Muscle of arm (tissue), 1 donor: ENCODE measurements at regions not wholly inside any gene's neighbourhood (a gene's known extent, or its start where the extent isn't known, plus 50 kb on each side); places are given as distances from the start of the nearest gene placed in this dataset.

Experiments used
- DNase-seq: peaks from one replicate; pipeline ENCODE4 v3.0.0-alpha.2; 2013

GRCh38 chr9:103615994-103616393 is 478.1 kb upstream of the SMC2 start:
- DNase-seq, result peak; percentile 64

DNA sequence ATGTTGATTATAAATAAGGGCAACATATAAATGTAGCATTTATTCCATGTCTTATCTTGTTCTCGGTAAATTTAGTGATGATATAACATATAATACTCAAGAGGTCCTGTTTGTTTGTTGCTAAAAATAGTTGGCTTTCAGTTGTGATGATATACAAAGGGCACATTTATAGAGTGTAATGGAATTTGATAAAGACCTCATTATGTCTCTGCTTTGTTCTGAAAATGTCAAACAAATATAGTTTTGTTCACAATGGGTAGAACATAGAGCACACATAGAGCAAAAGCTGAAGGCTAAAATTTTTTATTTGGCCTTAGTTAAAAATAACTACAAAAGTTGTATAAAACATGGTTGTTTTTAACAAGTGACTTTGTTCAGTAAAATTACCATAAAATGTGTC is 477.1 kb upstream of the SMC2 start:
- DNase-seq, result no peak

- DNase-seq, result no peak
These were observed 468.8 kb upstream of the SMC2 start for GRCh38 chr9:103625161-103625804.

GRCh38 chr9:103627731-103628130 is 466.4 kb upstream of the SMC2 start:
- DNase-seq, result no peak

- no peak for DNase-seq
These were observed 445.0 kb upstream of the SMC2 start for GRCh38 chr9:103649086-103649485.

- DNase-seq, result no peak
These were observed 436.0 kb upstream of the SMC2 start for GRCh38 chr9:103658156-103658555.

DNA sequence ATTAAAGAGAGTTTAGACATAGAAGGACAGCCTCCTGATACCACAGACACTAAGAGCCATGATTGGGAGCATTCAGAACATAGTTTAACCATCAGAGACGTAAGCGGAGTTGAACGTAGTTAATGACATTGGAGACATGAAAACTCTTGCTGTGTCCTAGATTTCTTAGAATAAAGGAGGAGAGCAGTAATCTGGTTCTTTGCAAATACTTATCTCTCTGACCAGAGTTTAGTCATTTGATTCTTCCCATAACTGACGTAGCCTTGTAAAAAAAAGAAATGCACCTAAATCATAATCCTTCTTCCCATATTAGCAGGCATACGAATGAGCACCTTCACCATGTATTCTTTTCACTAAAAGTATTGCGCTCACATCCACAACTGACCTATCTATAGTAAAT is 433.3 kb upstream of the SMC2 start:
- no peak for DNase-seq

- no peak for DNase-seq
These were observed 432.4 kb upstream of the SMC2 start for GRCh38 chr9:103661663-103662062.

DNA sequence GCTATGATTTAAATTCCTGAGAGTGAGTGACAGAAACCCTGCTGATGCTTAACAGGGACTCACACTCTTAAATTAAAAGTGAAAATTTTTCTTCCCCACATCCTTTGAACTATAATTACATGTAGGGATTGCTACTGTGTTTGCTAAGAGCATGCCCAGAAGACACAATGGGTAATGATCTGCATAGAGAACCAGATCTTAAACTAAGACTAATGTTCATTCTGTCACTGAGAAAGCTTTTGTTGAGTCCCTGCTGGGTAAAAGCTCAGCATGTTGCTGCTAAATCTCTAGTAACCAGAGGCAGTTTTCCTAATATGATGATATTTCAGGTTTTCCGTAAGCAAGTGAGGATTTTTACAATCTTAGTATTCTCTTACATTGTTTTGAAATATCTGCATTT is 424.8 kb upstream of the SMC2 start:
- DNase-seq, result no peak

GRCh38 chr9:103674271-103674670 is 419.8 kb upstream of the SMC2 start:
- DNase-seq, result no peak

DNA sequence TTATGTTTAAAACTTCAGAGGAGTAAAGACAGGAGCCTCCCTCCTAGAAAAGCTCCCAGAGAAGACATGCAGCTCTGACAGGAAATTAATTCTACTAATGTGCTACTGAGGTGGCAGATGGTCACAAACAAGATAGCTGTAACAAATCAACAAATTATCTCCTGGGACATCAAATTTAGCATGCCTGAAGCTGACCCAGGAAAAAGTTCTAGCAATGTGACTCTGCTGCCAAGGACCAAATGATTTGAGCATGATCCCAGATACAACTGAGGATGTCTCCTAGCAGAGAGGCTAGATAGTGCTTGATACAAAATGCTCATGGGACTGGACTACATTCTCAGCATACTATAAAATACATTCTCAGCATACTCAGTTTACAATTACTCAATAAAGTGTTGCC is 413.5 kb upstream of the SMC2 start:
- DNase-seq, result no peak

GRCh38 chr9:103681435-103681834 is 412.7 kb upstream of the SMC2 start:
- no peak for DNase-seq

GRCh38 chr9:103700195-103700962 is 393.7 kb upstream of the SMC2 start:
- DNase-seq, result no peak

DNA sequence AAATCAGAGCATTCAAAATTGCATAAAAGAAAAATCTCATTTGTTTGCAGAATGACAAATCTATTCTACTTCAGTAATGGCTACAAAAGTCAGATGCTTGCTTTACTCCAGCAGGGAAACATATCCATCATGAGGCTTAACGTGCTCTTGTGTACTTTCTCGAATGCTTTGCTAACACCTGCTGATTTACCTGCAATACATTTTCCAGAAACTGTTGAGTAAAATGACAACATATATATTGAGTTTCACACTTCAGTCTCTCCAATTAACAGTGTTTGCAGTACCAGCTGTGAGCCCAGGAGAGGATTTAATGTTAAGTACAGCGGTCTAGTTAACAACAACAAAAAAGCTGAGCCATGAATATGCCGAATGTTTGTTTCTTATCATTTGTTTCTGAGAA is 391.5 kb upstream of the SMC2 start:
- no peak for DNase-seq

DNA sequence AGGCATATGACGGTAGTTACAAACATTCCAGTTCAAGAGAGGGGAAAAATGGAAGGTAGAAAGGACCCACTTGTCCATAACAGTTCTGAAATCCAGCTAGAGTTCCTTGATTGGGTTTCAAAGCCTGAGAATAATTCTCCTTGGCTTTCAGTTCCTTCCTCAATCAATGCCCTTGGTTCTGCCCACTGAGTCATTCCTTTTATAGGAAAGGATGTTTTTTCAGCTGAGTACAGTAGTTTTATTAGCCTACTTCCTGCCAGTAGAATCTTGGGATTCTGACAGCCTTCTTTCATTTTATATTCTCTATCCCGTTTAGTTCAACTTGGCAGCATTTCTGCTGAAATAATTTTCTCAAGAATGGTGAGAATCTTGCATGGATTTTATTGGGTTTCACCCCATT is 386.9 kb upstream of the SMC2 start:
- no peak for DNase-seq

DNA sequence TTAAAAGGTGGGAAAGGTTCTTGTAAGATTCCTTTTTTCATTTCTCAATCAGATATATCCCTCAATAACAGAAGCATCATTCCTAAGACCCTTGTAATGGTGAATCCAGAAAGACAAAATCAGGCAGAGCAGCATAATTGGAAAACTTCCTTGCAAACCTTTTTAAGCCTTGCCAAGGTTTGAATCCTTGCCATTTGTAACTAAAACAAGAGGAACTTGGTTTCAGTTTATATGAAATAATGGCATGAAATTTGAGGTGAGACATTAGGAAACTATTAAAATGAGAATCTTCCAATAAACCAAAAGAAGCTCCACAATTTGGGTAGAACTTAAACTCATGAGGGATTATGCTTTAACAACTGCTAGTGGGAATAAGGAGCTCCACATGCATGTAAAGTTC is 384.7 kb upstream of the SMC2 start:
- DNase-seq, result peak; percentile 59

DNA sequence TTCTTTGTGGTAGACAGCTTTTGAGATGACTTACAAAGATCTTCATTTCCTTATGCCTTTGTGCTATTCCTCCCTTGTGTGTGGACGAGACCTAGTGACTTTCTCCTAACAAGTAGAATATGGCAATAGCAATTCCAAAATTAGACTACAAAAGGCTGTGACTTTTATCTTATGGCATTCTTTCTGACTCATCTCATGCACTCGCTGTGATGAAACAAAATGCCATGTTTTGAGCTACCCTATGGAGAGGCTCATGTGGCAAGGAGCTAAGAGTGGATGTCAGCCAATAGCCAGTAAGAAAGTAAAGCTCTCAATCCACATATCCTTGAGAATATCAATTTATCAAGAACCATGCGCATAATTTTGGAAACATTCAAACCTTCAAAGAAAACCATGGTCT is 380.5 kb upstream of the SMC2 start:
- DNase-seq, result no peak

GRCh38 chr9:103714992-103715391 is 379.1 kb upstream of the SMC2 start:
- no peak for DNase-seq

- DNase-seq, result no peak
These were observed 373.1 kb upstream of the SMC2 start for GRCh38 chr9:103721056-103721455.

GRCh38 chr9:103730866-103731265 is 363.2 kb upstream of the SMC2 start:
- DNase-seq, result no peak

- DNase-seq, result no peak
These were observed 362.6 kb upstream of the SMC2 start for GRCh38 chr9:103731541-103731940.

DNA sequence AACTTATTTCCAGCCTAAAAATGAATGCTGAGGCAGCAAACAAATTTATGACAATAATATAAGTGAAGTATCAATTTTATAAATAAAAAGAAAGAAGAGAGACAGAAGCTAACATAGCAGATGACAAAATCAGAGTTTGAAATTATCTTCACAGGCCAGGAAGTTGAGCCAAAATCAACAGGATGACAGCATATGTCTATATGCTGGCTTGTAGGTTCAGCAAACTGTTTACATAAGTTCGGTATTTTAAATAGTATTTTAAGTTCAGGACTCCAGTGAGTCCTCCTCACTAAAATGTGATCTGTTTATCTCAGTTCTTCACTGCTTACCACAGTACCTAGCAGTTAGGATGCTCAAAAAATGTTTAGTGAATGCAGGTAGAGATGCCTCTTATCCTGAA is 359.6 kb upstream of the SMC2 start:
- no peak for DNase-seq

DNA sequence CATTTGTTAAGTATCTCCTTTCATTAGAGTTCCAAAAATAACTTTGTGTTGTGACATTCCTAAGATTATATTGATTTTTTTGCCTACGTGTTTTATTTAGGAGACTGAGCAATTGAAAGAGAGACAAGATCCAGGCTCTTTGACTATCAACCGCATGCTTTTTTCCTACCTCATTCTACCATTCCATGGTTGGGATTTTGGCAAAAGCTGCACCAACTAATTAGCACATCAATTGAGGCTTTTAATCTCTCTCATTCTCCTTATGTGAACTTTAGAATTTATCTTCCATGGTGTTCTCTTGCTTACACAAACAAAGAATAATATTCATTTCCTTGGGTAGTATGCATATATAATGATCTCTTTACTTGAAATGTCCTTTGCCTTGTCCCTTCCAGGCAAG is 338.7 kb upstream of the SMC2 start:
- DNase-seq, result no peak

GRCh38 chr9:103755986-103756385 is 338.1 kb upstream of the SMC2 start:
- DNase-seq, result no peak
